Transverse colon (tissue), 4 donors: ENCODE measurements at regions not wholly inside any gene's neighbourhood (a gene's known extent, or its start where the extent isn't known, plus 50 kb on each side); places are given as distances from the start of the nearest gene placed in this dataset.

Experiments used
- EP300 ChIP-seq: sonication (generic); formaldehyde crosslinking; IDR thresholded peaks from one replicate; pipeline ENCODE4 v1.6.1; 2017; ENCODE audit warnings: antibody characterized with exemption, low read depth
- POLR2A ChIP-seq: fragments of 450-650 bp; IDR thresholded peaks from one replicate; pipeline ENCODE4 v1.6.1; 2016; ENCODE audit warnings: antibody characterized with exemption, mild to moderate bottlenecking, moderate library complexity
- POLR2AphosphoS5 ChIP-seq, 3 donors: sonication (generic); formaldehyde crosslinking; IDR thresholded peaks; one replicate each; pipeline ENCODE4 v1.6.1; 2016; ENCODE audit warnings: antibody characterized with exemption in 3 of 3
- TF ChIP-seq, protein P1 (sequence below), 5 experiments: fragments of 200-600 bp in 3 of 5; fragments of 450-650 bp in 2 of 5; sonication (generic) in 3 of 5; IDR thresholded peaks; 1 replicate in 2 of 5; 2 replicates in 3 of 5; pipeline ENCODE4 v1.5.1; 2016 to 2017; ENCODE audit warnings: antibody characterized with exemption in 5 of 5, inconsistent platforms in 3 of 5, mild to moderate bottlenecking in 2 of 5, moderate library complexity in 1 of 5

- TF ChIP-seq, protein P1, sequence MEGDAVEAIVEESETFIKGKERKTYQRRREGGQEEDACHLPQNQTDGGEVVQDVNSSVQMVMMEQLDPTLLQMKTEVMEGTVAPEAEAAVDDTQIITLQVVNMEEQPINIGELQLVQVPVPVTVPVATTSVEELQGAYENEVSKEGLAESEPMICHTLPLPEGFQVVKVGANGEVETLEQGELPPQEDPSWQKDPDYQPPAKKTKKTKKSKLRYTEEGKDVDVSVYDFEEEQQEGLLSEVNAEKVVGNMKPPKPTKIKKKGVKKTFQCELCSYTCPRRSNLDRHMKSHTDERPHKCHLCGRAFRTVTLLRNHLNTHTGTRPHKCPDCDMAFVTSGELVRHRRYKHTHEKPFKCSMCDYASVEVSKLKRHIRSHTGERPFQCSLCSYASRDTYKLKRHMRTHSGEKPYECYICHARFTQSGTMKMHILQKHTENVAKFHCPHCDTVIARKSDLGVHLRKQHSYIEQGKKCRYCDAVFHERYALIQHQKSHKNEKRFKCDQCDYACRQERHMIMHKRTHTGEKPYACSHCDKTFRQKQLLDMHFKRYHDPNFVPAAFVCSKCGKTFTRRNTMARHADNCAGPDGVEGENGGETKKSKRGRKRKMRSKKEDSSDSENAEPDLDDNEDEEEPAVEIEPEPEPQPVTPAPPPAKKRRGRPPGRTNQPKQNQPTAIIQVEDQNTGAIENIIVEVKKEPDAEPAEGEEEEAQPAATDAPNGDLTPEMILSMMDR (IDR thresholded peaks at IDR 0.05): no peak
- TF ChIP-seq EP300: no peak
- no peak for TF ChIP-seq POLR2AphosphoS5 (IDR thresholded peaks at IDR 0.05)
- TF ChIP-seq POLR2A: no peak
Measured at GRCh38 chr14:97960436-97960835, 1163.3 kb downstream of the VRK1 start.
